HS-27A (cell line): ENCODE measurements at regions not wholly inside any gene's neighbourhood (a gene's known extent, or its start where the extent isn't known, plus 50 kb on each side); places are given as distances from the start of the nearest gene placed in this dataset.
"Not testable (repeated sequence)": the region's sequence is repeated elsewhere in the genome, so short reads cannot be mapped to it uniquely, and the experiment has no call there.

Experiments used
- DNase-seq: peaks from one replicate; pipeline ENCODE4 v3.0.0-alpha.2; 2012; ENCODE audit warnings: low read depth, missing footprints

GRCh38 chr9:82726424-82727276, 336.3 kb downstream of the RASEF start:
- DNase-seq, result no peak

GRCh38 chr9:82729141-82729540, 333.8 kb downstream of the RASEF start:
- no peak for DNase-seq

GRCh38 chr9:82729991-82730589, 332.9 kb downstream of the RASEF start:
- no peak for DNase-seq

DNA sequence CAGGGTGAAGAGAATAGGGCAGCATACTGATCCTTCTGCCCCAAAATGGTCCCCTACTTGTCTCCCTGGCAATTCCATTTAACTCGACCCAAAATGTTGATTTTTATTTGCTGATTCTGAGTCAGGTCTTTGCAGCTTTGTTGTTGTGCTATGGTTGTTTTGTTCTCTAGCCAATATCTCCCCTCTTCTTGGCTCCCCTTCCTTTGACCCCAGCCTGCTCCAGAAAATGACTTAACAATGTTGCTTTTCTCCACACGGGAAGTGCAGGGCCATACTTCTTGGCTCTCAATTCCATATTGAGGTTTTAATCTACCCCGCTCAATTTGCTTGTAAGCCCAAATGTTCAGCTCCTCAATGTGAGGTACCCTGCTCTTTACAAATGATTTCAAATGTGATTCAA, 330.0 kb downstream of the RASEF start:
- no peak for DNase-seq

DNA sequence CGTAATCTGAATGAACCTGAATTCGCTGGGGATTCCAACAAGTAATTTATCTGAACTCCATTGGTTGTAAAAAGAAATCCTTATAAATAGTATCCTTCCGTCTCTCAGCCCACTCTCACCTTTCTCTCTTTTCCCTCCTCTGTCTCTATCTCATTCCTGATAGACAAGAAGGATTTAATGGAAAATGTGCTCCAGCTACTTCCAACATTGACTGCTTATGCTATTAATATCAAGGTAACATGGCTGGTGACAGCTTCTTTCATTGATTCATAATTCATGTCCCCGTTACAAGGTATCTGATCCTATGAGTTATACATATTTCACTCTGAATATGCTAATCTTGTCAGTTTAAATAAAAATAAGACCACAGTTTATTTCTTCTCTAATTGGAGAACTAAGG, 326.8 kb downstream of the RASEF start:
- DNase-seq, result no peak

GRCh38 chr9:82736701-82737100, 326.2 kb downstream of the RASEF start:
- DNase-seq, result no peak

GRCh38 chr9:82745919-82746318, 317.0 kb downstream of the RASEF start:
- DNase-seq, result no peak

- DNase-seq, result no peak
Measured at GRCh38 chr9:82750411-82750913, 312.5 kb downstream of the RASEF start.

- no peak for DNase-seq
Measured at GRCh38 chr9:82757924-82758323, 305.0 kb downstream of the RASEF start.

GRCh38 chr9:82761027-82761426, 301.9 kb downstream of the RASEF start:
- DNase-seq, result no peak

GRCh38 chr9:82761956-82762355, 301.0 kb downstream of the RASEF start:
- DNase-seq, result no peak

DNA sequence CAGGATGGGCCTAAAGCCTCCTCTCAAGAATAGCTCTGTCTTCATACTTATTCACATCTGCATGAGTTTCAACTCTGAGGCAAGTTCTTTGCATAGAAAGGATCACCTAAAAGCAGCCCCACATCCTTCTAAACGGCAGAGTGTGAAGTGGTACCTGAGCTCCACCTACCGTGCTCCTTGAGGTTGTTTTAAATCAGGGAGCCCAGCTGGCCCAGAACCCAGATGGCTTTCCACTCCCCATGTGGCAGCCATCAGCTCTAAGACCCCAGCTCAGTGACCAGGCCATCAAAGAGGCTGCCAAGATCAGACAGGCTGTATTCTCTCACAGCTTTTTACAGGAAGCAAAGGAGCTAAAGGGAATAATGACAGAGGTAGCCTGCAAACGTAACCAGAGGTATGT, 299.3 kb downstream of the RASEF start:
- no peak for DNase-seq

- no peak for DNase-seq
Measured at GRCh38 chr9:82764061-82764668, 298.8 kb downstream of the RASEF start.

GRCh38 chr9:82774707-82775231, 288.2 kb downstream of the RASEF start:
- DNase-seq, result not testable (repeated sequence)

- DNase-seq, result no peak
Measured at GRCh38 chr9:82776508-82776907, 286.4 kb downstream of the RASEF start.

DNA sequence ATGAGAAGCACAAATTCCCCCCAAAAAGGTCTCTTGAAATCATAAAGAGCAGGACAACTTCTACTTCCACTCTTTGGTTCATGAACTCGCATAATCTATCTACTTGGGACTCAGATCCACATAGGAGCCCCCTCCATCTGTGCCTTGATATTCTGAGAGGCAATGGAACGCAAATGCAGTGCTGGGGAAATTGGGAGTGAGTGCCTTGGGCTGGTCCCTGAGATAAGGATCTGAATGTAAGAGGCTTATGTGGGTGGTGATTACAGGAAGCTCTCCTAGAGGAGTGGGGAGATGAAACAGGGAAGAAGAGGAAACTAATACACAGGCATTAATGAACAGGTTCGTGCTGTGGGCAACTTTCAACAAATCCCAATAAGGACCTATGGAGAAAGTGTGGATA, 285.6 kb downstream of the RASEF start:
- no peak for DNase-seq

GRCh38 chr9:82778923-82779322, 284.0 kb downstream of the RASEF start:
- DNase-seq, result not testable (repeated sequence)

GRCh38 chr9:82780017-82780416, 282.9 kb downstream of the RASEF start:
- DNase-seq, result no peak

- DNase-seq, result no peak
Measured at GRCh38 chr9:82781921-82782392, 281.0 kb downstream of the RASEF start.

DNA sequence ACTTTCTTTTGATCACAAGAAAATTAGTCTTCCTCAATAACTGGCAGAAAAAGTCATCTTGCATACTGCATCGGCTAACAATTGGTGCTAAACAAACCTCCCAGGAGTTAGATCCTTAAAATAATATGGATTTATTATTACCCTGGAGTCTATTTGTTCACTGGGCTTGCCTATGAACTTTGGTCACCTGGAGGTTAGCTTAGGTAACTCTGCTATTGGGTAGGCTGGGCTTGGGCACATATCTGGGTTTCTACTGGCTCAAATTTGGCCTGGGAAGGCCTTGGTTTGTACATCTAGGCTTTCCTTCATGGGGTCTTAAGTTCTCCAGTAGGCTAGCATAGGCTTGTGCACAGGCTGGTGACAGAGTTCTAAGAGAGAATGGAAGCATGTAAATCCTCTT, 279.9 kb downstream of the RASEF start:
- no peak for DNase-seq

GRCh38 chr9:82784589-82784988, 278.4 kb downstream of the RASEF start:
- DNase-seq, result no peak

- no peak for DNase-seq
Measured at GRCh38 chr9:82789155-82789824, 273.7 kb downstream of the RASEF start.
